ENCODE measurements at regions not wholly inside any gene's neighbourhood (a gene's known extent, or its start where the extent isn't known, plus 50 kb on each side); places are given as distances from the start of the nearest gene placed in this dataset.

DNA sequence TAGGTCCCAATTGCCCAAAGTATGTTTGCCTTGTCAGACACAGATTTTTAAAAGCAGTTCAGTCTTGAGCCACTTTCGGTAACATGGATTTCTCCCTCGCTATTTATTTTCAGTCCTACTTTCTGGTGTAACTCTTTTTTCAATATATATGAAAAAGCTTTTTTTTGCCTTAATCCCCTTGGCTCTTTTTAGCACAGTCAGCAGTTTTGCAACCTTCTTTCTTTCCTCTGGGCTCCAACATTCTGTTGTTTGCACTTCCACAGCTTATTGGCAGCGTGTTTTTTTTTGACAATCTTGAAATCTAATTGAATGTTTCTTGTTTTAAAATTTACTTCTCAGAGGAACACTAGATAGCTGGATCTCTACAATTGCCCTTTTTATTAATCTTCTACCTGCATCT, 429.3 kb upstream of the NBEA start:
- no peak for DNase-seq

- no peak for DNase-seq
Measured at GRCh38 chr13:34513526-34513925, 428.5 kb upstream of the NBEA start.

GRCh38 chr13:34515201-34515600, 426.9 kb upstream of the NBEA start:
- no peak for DNase-seq

- no peak for DNase-seq
Measured at GRCh38 chr13:34521171-34521570, 420.9 kb upstream of the NBEA start.

DNA sequence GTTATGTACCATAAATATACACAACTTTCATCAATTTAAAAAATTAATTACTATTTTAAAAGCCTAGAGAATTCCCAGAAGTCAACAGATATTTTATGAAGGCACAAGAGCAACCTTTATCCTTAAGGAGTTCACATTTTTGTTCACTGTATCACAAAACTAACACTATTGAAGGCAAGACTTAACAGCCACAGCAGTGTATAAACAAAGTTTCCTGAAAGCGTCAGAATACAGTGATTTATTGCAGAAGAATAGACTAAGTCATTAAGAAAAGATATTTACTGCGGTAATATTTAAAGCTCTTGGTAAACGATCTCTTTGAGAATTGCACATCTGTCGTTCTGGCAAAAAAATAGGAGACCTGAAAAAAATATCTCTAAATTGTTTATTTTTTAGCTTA, 419.3 kb upstream of the NBEA start:
- no peak for DNase-seq

DNA sequence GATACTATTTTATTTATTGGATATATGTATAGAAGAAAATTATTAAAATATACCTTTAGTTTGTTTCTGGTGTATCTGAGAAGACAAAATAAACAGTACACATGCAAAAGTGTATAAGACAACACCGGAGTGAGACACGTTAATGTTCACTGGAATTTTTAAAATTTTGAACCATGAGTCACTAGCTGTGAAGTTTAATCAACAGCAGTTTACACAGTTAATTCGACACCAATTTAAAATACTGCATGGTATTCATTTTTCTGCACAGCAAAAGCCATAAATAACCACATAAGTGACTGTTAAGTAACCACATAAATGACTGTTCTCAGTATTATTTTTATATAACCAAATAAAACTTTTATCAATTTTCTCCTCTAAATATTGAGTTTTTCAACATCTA, 418.7 kb upstream of the NBEA start:
- no peak for DNase-seq

GRCh38 chr13:34533941-34534340, 408.1 kb upstream of the NBEA start:
- DNase-seq = no peak

GRCh38 chr13:34542321-34542720, 399.7 kb upstream of the NBEA start:
- no peak for DNase-seq

DNA sequence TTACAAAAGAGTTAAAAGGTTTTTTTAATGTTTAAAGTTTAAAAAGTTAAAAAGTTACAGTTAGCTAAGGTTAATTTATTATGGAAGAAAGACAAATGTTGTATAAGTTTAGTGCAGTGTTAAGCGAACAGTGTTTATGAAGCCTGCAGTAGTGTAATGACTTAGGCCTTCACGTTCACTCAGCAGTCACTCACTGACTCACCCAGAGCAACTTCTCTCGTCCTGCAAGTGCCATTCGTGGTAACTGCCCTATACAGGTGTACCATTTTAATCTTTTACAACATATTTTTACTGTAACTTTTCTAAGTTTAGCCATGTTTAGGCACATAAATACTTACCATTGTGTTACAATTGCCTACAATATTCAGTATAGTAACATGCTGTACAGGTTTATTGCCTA, 398.2 kb upstream of the NBEA start:
- DNase-seq = no peak

DNA sequence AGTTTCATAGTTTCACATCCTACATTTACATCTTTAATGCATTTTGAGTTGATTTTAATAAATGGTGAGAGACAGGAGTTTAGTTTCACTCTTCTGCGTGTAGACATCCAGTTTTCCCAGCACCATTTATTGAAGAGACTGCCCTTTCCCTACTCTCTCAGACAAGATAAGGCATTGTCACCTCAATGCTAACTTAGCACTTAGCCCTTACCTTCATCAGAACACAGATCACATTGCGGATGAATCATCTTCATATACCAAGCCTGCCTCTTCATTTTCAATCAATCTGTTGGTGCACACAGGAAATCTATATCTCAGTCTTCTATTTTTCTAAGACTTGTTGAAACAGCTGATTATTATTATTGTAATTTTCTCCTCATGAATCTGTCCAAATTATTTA, 396.6 kb upstream of the NBEA start:
- no peak for DNase-seq

- no peak for DNase-seq
Measured at GRCh38 chr13:34546344-34547250, 395.5 kb upstream of the NBEA start.

DNA sequence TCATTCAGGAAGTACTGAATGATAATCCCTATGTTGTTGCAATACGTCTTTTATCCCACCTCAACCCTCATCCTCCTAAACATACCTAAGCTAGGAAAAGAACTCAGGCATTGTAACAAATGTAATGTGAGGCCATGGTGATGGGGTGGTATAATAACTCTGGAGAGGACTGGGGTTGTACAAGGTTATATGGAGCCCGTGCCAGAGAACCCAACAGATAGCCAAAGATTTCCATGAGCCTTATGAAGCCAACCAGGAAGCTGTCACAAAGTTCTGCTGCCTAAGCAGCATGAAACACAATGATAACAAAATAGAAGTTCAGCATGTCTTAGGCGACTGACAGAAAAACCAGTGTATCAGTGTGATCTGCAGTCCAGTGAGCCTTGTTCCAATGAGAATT, 394.1 kb upstream of the NBEA start:
- DNase-seq = no peak

- DNase-seq = no peak
Measured at GRCh38 chr13:34553376-34553775, 388.7 kb upstream of the NBEA start.

DNA sequence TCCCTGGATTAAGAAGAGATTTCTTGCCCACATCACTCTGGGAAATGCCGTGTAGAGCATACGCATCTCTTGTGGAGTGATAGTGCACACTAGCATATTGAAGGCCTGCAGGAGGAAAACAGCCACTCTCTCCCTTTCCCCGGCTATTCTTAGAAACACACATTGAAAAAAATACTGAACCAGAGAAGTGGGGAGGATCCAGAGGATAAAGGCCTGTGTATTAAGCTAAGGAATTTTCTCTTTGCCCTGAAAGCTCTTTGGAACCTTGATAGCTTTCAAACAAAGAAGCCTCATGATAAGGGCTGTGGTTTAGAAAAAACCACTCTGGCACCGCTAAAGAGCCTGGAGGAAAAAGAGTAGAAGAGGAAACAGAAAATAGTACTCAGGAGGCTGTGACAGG, 386.1 kb upstream of the NBEA start:
- no peak for DNase-seq

DNA sequence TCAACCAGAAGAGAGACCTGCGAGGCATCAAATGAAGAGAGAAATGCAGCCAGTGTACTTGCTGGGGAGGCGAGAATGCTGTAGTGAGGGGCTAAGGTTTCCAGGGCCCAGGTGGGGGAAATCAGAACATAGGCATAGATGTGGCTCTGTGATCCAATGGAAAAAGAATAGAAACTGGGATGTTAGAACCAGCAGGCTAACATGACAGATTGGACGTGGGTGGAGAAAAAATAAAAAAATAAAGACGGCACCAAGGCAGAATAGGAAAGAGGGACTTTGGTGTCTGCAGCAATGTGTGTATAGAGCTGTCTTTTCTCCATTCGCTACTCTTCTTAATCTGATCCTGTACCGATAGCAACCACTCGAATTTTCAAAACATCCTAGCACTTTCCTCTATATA, 381.0 kb upstream of the NBEA start:
- DNase-seq = no peak

DNA sequence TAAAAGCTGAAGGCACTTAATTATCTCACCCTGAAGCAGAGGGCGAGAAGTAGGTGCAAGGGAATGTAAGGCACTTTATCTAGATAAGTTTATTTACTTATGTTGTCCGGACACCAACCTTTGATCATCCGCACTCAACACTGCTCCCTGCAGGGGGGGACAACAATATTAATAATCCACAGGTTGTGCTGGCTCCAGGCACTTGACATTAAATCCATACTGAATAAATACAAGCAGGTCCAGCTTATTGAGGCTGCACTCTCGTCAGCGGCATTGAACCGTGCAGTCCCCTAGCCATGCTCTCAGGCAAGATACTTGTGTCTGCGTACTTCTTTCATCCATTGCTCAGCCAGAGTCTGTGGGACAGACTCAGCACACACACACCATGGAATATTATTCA, 374.5 kb upstream of the NBEA start:
- no peak for DNase-seq

DNA sequence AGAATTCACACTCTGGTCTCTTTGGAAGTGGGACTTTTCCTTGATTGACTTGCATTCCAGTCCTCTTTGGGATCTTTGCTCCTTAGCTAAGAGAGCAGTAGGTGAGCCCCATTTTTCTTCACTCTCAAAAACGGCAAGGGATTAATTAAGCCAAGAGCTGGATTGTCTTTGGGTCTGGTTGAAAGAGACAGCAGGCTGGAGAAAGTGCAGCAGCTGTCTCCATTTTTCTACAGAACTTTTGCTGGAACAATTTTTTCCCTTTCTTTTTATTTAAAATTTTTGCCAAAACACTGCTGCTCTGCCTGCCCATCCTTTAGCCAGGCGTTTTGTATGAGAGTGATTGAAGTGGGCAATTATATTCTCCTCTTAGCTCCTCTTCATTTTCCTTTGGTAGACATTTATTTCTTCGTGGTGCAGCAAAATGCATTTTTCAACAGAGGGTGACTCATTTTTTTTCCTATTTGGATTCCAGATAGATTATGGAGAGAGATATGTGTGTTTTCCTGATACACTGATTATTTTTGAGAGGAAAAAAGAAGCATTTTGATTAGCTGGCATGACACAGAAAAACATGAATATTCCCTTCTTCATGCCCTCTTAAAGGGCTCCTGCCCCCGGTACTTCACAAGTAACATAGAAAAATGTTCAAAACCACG, 371.2 kb upstream of the NBEA start:
- no peak for DNase-seq

DNA sequence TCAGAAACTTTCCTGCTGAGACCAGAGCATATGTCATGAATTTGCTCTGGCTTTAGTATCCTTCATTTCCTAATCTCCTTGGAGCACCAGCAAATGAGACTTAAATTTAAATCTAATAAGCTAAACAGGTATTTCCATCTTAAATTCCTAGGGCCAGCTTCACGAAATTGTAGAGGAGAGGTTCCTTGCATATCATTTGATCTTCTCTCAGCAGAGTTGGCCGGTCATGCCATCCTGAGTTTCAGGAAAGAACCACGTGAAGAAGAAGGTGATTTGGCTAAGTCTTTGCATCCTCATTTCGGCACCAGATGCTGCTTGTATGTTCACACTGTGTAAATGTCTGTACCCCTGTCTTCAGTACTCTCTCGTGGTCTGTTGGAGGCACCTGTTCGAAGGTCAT, 370.4 kb upstream of the NBEA start:
- DNase-seq = no peak

GRCh38 chr13:34577051-34577450, 365.0 kb upstream of the NBEA start:
- DNase-seq = no peak

DNA sequence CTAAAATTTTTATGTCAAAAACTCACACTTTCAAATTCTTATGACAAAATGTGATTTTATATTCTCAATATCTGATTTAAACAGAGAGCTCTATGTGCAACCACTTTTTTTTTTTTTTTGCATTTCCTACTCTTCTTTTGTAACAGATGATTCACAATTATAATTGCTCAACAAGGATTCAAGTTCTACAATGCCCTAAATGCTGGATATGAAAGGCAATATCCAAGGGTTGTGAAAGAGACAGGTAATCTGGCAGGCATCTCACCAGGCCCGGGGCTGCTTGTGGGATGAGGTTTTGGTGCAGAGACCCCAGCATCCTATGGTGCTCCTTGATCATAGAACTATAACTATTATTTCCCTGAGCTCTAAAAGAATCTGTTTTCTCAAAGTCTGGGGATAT, 363.6 kb upstream of the NBEA start:
- no peak for DNase-seq

- no peak for DNase-seq
Measured at GRCh38 chr13:34578917-34579316, 363.2 kb upstream of the NBEA start.

GRCh38 chr13:34583181-34583580, 358.9 kb upstream of the NBEA start:
- DNase-seq = no peak

- DNase-seq = no peak
Measured at GRCh38 chr13:34587576-34587975, 354.5 kb upstream of the NBEA start.

DNA sequence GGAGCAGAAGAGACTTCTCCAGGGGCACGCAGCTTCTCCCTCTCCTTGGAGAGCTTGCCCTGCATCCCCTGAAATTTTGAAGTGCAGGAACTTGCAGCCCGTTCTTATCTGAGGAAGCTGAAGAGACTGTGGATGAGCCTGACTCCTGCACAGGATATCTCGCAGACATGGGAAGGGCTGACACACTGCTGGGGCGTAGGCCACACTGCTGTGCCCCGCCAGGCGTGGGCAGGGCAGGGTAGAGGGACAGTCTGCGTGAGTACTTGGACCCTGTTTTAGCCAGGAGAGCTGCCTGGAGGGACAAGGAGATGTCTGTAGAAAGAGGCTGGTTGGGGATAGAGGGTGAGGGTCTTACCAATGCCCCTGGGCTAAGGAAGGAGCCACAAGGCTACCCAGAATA, 353.7 kb upstream of the NBEA start:
- DNase-seq = no peak

- no peak for DNase-seq
Measured at GRCh38 chr13:34589581-34589980, 352.5 kb upstream of the NBEA start.
